Right lobe of liver (tissue), 4 donors: ENCODE measurements at regions not wholly inside any gene's neighbourhood (a gene's known extent, or its start where the extent isn't known, plus 50 kb on each side); places are given as distances from the start of the nearest gene placed in this dataset.

Source experiments
- POLR2A ChIP-seq: fragments of 450-650 bp; IDR thresholded peaks from one replicate; pipeline ENCODE4 v1.6.1; 2017; ENCODE audit warnings: antibody characterized with exemption, mild to moderate bottlenecking
- TF ChIP-seq, protein P1 (sequence below), 4 donors: fragments of 200-600 bp in 3 of 4; fragments of 450-650 bp in 1 of 4; IDR thresholded peaks; one replicate each; pipeline versions ENCODE4 v1.5.1 to v1.8.0; 2016 to 2022; ENCODE audit warnings: antibody characterized with exemption in 4 of 4, mild to moderate bottlenecking in 2 of 4
- donor health status: DM: no; HTN: no; CAD: no.
- donor health status: DM: no; HTN: no; CAD: no.
- donor health status: DM: no; HTN: yes; CAD: no.

DNA sequence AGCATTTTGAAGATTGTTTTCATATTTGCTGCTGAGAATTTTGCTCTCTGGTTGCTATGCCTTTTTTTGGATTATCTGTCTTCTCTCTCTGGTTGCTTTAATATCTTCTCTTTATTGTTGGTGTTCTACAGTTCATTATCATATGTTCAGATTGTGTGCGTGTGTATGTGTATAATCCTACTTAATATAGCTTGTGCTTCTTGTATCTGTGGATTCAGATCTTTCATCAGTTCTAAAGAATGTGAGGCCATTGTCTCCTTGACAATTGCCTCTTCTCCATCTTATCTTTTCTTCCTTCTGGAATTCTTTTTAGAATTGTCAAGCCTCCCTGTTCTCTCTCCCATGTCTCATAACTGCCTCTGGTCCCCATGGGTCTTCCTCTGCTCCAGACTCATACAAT lies 195.4 kb downstream of the CDC5L start:
- TF ChIP-seq, protein P1, sequence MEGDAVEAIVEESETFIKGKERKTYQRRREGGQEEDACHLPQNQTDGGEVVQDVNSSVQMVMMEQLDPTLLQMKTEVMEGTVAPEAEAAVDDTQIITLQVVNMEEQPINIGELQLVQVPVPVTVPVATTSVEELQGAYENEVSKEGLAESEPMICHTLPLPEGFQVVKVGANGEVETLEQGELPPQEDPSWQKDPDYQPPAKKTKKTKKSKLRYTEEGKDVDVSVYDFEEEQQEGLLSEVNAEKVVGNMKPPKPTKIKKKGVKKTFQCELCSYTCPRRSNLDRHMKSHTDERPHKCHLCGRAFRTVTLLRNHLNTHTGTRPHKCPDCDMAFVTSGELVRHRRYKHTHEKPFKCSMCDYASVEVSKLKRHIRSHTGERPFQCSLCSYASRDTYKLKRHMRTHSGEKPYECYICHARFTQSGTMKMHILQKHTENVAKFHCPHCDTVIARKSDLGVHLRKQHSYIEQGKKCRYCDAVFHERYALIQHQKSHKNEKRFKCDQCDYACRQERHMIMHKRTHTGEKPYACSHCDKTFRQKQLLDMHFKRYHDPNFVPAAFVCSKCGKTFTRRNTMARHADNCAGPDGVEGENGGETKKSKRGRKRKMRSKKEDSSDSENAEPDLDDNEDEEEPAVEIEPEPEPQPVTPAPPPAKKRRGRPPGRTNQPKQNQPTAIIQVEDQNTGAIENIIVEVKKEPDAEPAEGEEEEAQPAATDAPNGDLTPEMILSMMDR (IDR thresholded peaks at IDR 0.05), result no peak
- TF ChIP-seq POLR2A, result no peak
